ENCODE measurements at regions not wholly inside any gene's neighbourhood (a gene's known extent, or its start where the extent isn't known, plus 50 kb on each side); places are given as distances from the start of the nearest gene placed in this dataset.

GRCh38 chr4:95705323-95705722 is 134.6 kb upstream of the PDHA2 start:
- no peaks in the 10 kb centered on the region for H3K4me1 ChIP-seq (ENCODE audit: control insufficient read depth in 1 of 2, insufficient read depth in 2 of 2, low read length in 2 of 2)
- H4K20me1 ChIP-seq (ENCODE audit: insufficient read depth) = no peaks in the 10 kb centered on the region
- no peaks in the 10 kb centered on the region for H3K79me2 ChIP-seq (ENCODE audit: insufficient read depth, low read length)
- H3K36me3 ChIP-seq (ENCODE audit: control insufficient read depth in 1 of 2, insufficient read depth in 2 of 2, low read length in 2 of 2) = no peaks in the 10 kb centered on the region
- no peak overlapping the region for H3K9ac ChIP-seq (ENCODE audit: low read length)
- H3K9me2 ChIP-seq (ENCODE audit: insufficient read depth) = no peaks in the 10 kb centered on the region
- DNase-seq (ENCODE audit: low read depth, low spot score) (no peak), ATAC-seq (no peak)
- no TSS peak for BruUV-seq (replicated peaks)
- POLR2A ChIA-PET = no interaction called here
- no peak overlapping the region for H3K27ac ChIP-seq (ENCODE audit: low read depth, low read length)
- H3K9me3 ChIP-seq (ENCODE audit: control insufficient read depth in 1 of 2, insufficient read depth in 1 of 2, low read depth in 1 of 2, low read length in 2 of 2) = no peaks in the 10 kb centered on the region
- H2AFZ ChIP-seq (ENCODE audit: low read depth, low read length, poor library complexity, severe bottlenecking) = no peak overlapping the region
- H3K4me3 ChIP-seq (replicated peaks in 1 of 2; ENCODE audit: low read depth in 1 of 2, low read length in 2 of 2) = no peak overlapping the region
- no peak for TF ChIP-seq CTCF (IDR thresholded peaks at IDR 0.05 in 2 of 3, conservative IDR thresholded peaks at IDR 0.05 in 1 of 3; ENCODE audit: borderline replicate concordance in 1 of 3, insufficient read depth in 1 of 3, low read depth in 2 of 3, low read length in 2 of 3)
- TF ChIP-seq EGR1 (IDR thresholded peaks at IDR 0.05; ENCODE audit: low read depth) = no peak
- no peak for TF ChIP-seq RAD21 (IDR thresholded peaks at IDR 0.05; ENCODE audit: low read depth)
- no peak for TF ChIP-seq JUND (IDR thresholded peaks at IDR 0.05)
- H3K27me3 ChIP-seq (ENCODE audit: insufficient read depth, low read length) = no peaks in the 10 kb centered on the region
- intact Hi-C loops (cut with micrococcal nuclease) = no loop called here
- no peak overlapping the region for H3K4me2 ChIP-seq (ENCODE audit: low read length)
- RAD21 ChIA-PET (ENCODE audit: low non-redundant PET in 1 of 2, low total read pairs in 2 of 2, uncharacterized antibody in 2 of 2, unreplicated experiment in 2 of 2) = no interaction called here
- CTCF ChIA-PET = no interaction called here

- no peak overlapping the region for H3K4me2 ChIP-seq (ENCODE audit: low read length)
- H4K20me1 ChIP-seq (ENCODE audit: insufficient read depth) = no peaks in the 10 kb centered on the region
- no peaks in the 10 kb centered on the region for H3K9me3 ChIP-seq (ENCODE audit: control insufficient read depth in 1 of 2, insufficient read depth in 1 of 2, low read depth in 1 of 2, low read length in 2 of 2)
- ATAC-seq = no peak
- no peak overlapping the region for H3K4me3 ChIP-seq (replicated peaks in 1 of 2; ENCODE audit: low read depth in 1 of 2, low read length in 2 of 2)
- no peaks in the 10 kb centered on the region for H3K36me3 ChIP-seq (ENCODE audit: control insufficient read depth in 1 of 2, insufficient read depth in 2 of 2, low read length in 2 of 2)
- H3K9ac ChIP-seq (ENCODE audit: low read length) = no peak overlapping the region
- ChIA-PET POLR2A (no interaction called here), CTCF (no interaction called here), RAD21 (ENCODE audit: low non-redundant PET in 1 of 2, low total read pairs in 2 of 2, uncharacterized antibody in 2 of 2, unreplicated experiment in 2 of 2) (no interaction called here)
- H3K79me2 ChIP-seq (ENCODE audit: insufficient read depth, low read length) = no peaks in the 10 kb centered on the region
- no peak overlapping the region for H2AFZ ChIP-seq (ENCODE audit: low read depth, low read length, poor library complexity, severe bottlenecking)
- BruUV-seq (replicated peaks) = no TSS peak
- intact Hi-C loops (cut with micrococcal nuclease) = no loop called here
- H3K9me2 ChIP-seq (ENCODE audit: insufficient read depth) = no peaks in the 10 kb centered on the region
- no peak for DNase-seq (ENCODE audit: low read depth, low spot score)
- H3K27ac ChIP-seq (ENCODE audit: low read depth, low read length) = no peak overlapping the region
- no peaks in the 10 kb centered on the region for H3K27me3 ChIP-seq (ENCODE audit: insufficient read depth, low read length)
- no peaks in the 10 kb centered on the region for H3K4me1 ChIP-seq (ENCODE audit: control insufficient read depth in 1 of 2, insufficient read depth in 2 of 2, low read length in 2 of 2)
- TF ChIP-seq EZH2 (IDR thresholded peaks at IDR 0.05) = no peak
- TF ChIP-seq CBX3 (IDR thresholded peaks at IDR 0.05; ENCODE audit: low read depth) = no peak
- no peak for TF ChIP-seq RAD21 (IDR thresholded peaks at IDR 0.05; ENCODE audit: low read depth)
- TF ChIP-seq SIN3A (IDR thresholded peaks at IDR 0.05; ENCODE audit: low read depth) = no peak
- no peak for TF ChIP-seq SRF (IDR thresholded peaks at IDR 0.05; ENCODE audit: low read depth)
- TF ChIP-seq EGR1 (IDR thresholded peaks at IDR 0.05; ENCODE audit: low read depth) = no peak
- no peak for TF ChIP-seq ZBTB33 (IDR thresholded peaks at IDR 0.05; ENCODE audit: extremely low read depth, insufficient replicate concordance, low read length)
- TF ChIP-seq CEBPB (IDR thresholded peaks at IDR 0.05; ENCODE audit: low read depth) = no peak
- TF ChIP-seq POLR2A (IDR thresholded peaks at IDR 0.05; ENCODE audit: borderline replicate concordance, extremely low read depth, insufficient read depth, insufficient read length) = no peak
- no peak for TF ChIP-seq ATF3 (IDR thresholded peaks at IDR 0.05)
- no peak for TF ChIP-seq JUND (IDR thresholded peaks at IDR 0.05)
- TF ChIP-seq POLR2AphosphoS5 (IDR thresholded peaks at IDR 0.05; ENCODE audit: low read depth, low read length) = no peak
- no peak for TF ChIP-seq MAX (IDR thresholded peaks at IDR 0.05)
- TF ChIP-seq EZH2phosphoT487 (IDR thresholded peaks at IDR 0.05; ENCODE audit: borderline replicate concordance) = no peak
- no peak for TF ChIP-seq FOSL1 (IDR thresholded peaks at IDR 0.05; ENCODE audit: low read depth)
- TF ChIP-seq ELF1 (IDR thresholded peaks at IDR 0.05; ENCODE audit: borderline replicate concordance, low read depth) = no peak
- no peak for TF ChIP-seq TCF7L2 (IDR thresholded peaks at IDR 0.05; ENCODE audit: borderline replicate concordance, extremely low read depth, insufficient read depth, insufficient read length)
Measured at GRCh38 chr4:95701500-95702170, 138.3 kb upstream of the PDHA2 start.
